ENCODE measurements at regions not wholly inside any gene's neighbourhood (a gene's known extent, or its start where the extent isn't known, plus 50 kb on each side); places are given as distances from the start of the nearest gene placed in this dataset.

DNA sequence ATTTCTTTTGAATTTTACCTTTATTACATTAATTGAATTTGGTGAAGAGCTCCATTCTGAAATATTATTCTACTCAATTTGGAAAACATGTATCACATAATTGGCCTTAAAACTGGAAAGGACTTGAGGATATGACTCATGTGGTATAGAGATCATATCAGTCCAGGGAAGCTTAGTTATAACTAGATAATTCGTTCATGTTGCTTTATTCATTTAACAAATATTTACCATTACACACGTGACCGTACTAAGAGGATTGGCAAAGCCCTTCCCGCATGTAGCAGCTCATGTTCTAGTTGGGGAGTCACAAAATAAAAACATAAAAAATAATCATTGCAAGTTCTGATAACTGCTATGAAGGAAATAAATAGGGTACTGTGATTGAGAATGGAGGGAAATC, 1816.5 kb downstream of the MAT2B start:
- POLR2A ChIA-PET: no interaction called here
- H3K27ac Mint-ChIP-seq: no peak overlapping the region

DNA sequence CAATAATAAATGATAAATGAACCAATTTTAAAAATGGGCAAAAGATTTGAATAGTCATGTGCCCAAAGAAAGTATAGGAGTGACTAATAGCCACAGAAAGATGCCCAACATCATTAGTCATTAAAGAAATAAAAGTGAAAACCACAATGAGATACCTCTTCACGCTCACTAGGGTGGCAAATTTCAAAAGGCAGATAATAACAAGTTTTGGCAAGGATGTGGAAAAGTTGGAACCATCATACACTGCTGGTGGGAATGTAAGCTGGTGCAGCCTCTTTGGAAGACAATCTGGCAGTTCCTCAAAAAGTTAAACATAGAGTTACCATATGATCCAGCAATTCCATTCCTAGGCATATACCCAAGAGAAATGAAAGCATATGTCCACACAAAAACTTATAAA, 1819.8 kb downstream of the MAT2B start:
- no peak for DNase-seq
- no peaks in the 10 kb centered on the region for H4K20me1 ChIP-seq (ENCODE audit: control insufficient read depth, insufficient read depth, low read length, poor library complexity, severe bottlenecking)
- H3K27ac Mint-ChIP-seq: no peak overlapping the region
- H3K4me2 ChIP-seq (replicated peaks; ENCODE audit: low read depth, low read length, poor library complexity, severe bottlenecking): no peak overlapping the region
- 80% methylated on average over 1 of the region's 1 CpG for WGBS (ENCODE audit: insufficient coverage)
- H3K9me3 Mint-ChIP-seq (ENCODE audit: insufficient read depth): no peaks in the 10 kb centered on the region
- H3K4me3 Mint-ChIP-seq: no peak overlapping the region
- no peak overlapping the region for H2AFZ ChIP-seq (ENCODE audit: insufficient read depth, low read depth, low read length, poor library complexity, severe bottlenecking)
- TF ChIP-seq EZH2 (IDR thresholded peaks at IDR 0.05; ENCODE audit: borderline replicate concordance, insufficient read depth, low read depth, low read length, poor library complexity, severe bottlenecking): no peak
- TF ChIP-seq, protein P1, sequence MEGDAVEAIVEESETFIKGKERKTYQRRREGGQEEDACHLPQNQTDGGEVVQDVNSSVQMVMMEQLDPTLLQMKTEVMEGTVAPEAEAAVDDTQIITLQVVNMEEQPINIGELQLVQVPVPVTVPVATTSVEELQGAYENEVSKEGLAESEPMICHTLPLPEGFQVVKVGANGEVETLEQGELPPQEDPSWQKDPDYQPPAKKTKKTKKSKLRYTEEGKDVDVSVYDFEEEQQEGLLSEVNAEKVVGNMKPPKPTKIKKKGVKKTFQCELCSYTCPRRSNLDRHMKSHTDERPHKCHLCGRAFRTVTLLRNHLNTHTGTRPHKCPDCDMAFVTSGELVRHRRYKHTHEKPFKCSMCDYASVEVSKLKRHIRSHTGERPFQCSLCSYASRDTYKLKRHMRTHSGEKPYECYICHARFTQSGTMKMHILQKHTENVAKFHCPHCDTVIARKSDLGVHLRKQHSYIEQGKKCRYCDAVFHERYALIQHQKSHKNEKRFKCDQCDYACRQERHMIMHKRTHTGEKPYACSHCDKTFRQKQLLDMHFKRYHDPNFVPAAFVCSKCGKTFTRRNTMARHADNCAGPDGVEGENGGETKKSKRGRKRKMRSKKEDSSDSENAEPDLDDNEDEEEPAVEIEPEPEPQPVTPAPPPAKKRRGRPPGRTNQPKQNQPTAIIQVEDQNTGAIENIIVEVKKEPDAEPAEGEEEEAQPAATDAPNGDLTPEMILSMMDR (IDR thresholded peaks at IDR 0.05): no peak
- no peaks in the 10 kb centered on the region for H3K4me1 Mint-ChIP-seq
- peaks cover 0 to 3% (median 0%) of the 10 kb centered on the region in 3 donors for H3K9me3 ChIP-seq (ENCODE audit: control extremely low read depth in 1 of 3, control insufficient read depth in 2 of 3, insufficient read depth in 1 of 3, low read length in 2 of 3)
- no peak overlapping the region for H3K4me3 ChIP-seq (ENCODE audit: control extremely low read depth in 1 of 5, extremely low read depth in 1 of 5, insufficient read depth in 1 of 5, low read depth in 2 of 5, low read length in 4 of 5)
- no peaks in the 10 kb centered on the region for H3K79me2 ChIP-seq (ENCODE audit: control insufficient read depth, insufficient read depth, low read length)
- H3K36me3 ChIP-seq (replicated peaks in 1 of 2; ENCODE audit: control extremely low read depth in 1 of 2, control insufficient read depth in 1 of 2, extremely low read depth in 1 of 2, insufficient read depth in 2 of 2, low read length in 1 of 2): no peaks in the 10 kb centered on the region
- ATAC-seq (ENCODE audit: low read depth): no peak
- no peaks in the 10 kb centered on the region for H3K27me3 Mint-ChIP-seq
- H3K9ac ChIP-seq (ENCODE audit: low read length): no peak overlapping the region
- ChIA-PET POLR2A (no interaction called here), CTCF (no interaction called here)
- no peaks in the 10 kb centered on the region for H3K4me1 ChIP-seq (ENCODE audit: control insufficient read depth in 2 of 2, insufficient read depth in 2 of 2, low read length in 2 of 2)
- no peak overlapping the region for H3K27ac ChIP-seq (ENCODE audit: low read length in 2 of 2)
- intact Hi-C loops (cut with micrococcal nuclease): no loop called here
- H3K27me3 ChIP-seq (replicated peaks in 1 of 4; ENCODE audit: control extremely low read depth in 1 of 4, control insufficient read depth in 3 of 4, insufficient read depth in 4 of 4, low read length in 3 of 4): no peaks in the 10 kb centered on the region

More for the DNA sequence above, 1816.5 kb downstream of the MAT2B start:
- Histone ChIP-seq H3K27me3 (replicated peaks in 1 of 4; ENCODE audit: control extremely low read depth in 1 of 4, control insufficient read depth in 3 of 4, insufficient read depth in 4 of 4, low read length in 3 of 4) (no peaks in the 10 kb centered on the region), H3K4me1 (ENCODE audit: control insufficient read depth in 2 of 2, insufficient read depth in 2 of 2, low read length in 2 of 2) (no peaks in the 10 kb centered on the region), H3K79me2 (ENCODE audit: control insufficient read depth, insufficient read depth, low read length) (no peaks in the 10 kb centered on the region), H2AFZ (ENCODE audit: insufficient read depth, low read depth, low read length, poor library complexity, severe bottlenecking) (no peak overlapping the region), H3K27ac (ENCODE audit: low read length in 2 of 2) (no peak overlapping the region), H4K20me1 (ENCODE audit: control insufficient read depth, insufficient read depth, low read length, poor library complexity, severe bottlenecking) (no peaks in the 10 kb centered on the region), H3K4me3 (ENCODE audit: control extremely low read depth in 1 of 5, extremely low read depth in 1 of 5, insufficient read depth in 1 of 5, low read depth in 2 of 5, low read length in 4 of 5) (no peak overlapping the region), H3K4me2 (replicated peaks; ENCODE audit: low read depth, low read length, poor library complexity, severe bottlenecking) (no peak overlapping the region), H3K9me3 (ENCODE audit: control extremely low read depth in 1 of 3, control insufficient read depth in 2 of 3, insufficient read depth in 1 of 3, low read length in 2 of 3) (peaks cover 0 to 10% (median 3%) of the 10 kb centered on the region in 3 donors), H3K36me3 (replicated peaks in 1 of 2; ENCODE audit: control extremely low read depth in 1 of 2, control insufficient read depth in 1 of 2, extremely low read depth in 1 of 2, insufficient read depth in 2 of 2, low read length in 1 of 2) (no peaks in the 10 kb centered on the region), H3K9ac (ENCODE audit: low read length) (no peak overlapping the region)
- ATAC-seq (ENCODE audit: low read depth) (no peak), DNase-seq (no peak)
- TF ChIP-seq, protein P1 (IDR thresholded peaks at IDR 0.05): no peak
- TF ChIP-seq EZH2 (IDR thresholded peaks at IDR 0.05; ENCODE audit: borderline replicate concordance, insufficient read depth, low read depth, low read length, poor library complexity, severe bottlenecking): no peak
- intact Hi-C loops (cut with micrococcal nuclease): no loop called here
- CTCF ChIA-PET: no interaction called here
- Mint-ChIP-seq H3K27me3 (no peaks in the 10 kb centered on the region), H3K4me1 (no peaks in the 10 kb centered on the region), H3K9me3 (ENCODE audit: insufficient read depth) (peaks cover 5% of the 10 kb centered on the region), H3K4me3 (no peak overlapping the region)
- WGBS (ENCODE audit: insufficient coverage): no CpG with 5 or more reads among the region's 4 CpGs
